ENCODE measurements at regions not wholly inside any gene's neighbourhood (a gene's known extent, or its start where the extent isn't known, plus 50 kb on each side); places are given as distances from the start of the nearest gene placed in this dataset.

DNA sequence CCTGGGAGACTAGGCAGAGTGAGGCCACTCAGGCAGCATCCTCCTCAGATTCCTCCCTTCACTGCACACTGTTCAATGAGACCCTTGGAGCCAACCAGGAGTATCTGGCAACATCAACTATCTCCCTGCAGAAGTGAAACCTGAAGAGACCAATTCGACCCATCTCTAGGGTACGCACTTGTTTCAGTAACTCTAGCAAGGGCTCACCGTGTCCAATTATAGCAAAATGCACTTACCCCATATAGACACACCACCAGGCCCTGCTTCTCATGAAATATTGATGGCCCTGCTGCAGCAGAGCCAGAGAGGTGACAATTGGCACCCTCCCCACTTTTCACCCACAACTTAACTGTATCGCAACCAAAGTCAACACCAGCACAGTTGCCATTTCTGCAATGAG lies 196.1 kb upstream of the IGF1R start:
- TF ChIP-seq CTCF (IDR thresholded peaks at IDR 0.05) (no peak), POLR2A (IDR thresholded peaks at IDR 0.05) (no peak)
